HUES64 (cell line): ENCODE measurements at regions not wholly inside any gene's neighbourhood (a gene's known extent, or its start where the extent isn't known, plus 50 kb on each side); places are given as distances from the start of the nearest gene placed in this dataset.
"Not testable (repeated sequence)": the region's sequence is repeated elsewhere in the genome, so short reads cannot be mapped to it uniquely, and the experiment has no call there.

Experiments
- H3K27ac ChIP-seq: 2 replicates; pipeline ENCODE4 v1.7.0; 2013; ENCODE audit warnings: low read depth, low read length, inconsistent platforms
- H3K27me3 ChIP-seq: 2 replicates; pipeline ENCODE4 v1.6.1; 2013; ENCODE audit warnings: mild to moderate bottlenecking, low read length; ENCODE audit not compliant: insufficient read depth
- H3K36me3 ChIP-seq: 2 replicates; pipeline ENCODE4 v1.6.1; 2013; ENCODE audit warnings: mild to moderate bottlenecking, low read length; ENCODE audit not compliant: insufficient read depth
- H3K4me1 ChIP-seq: 2 replicates; pipeline ENCODE4 v1.6.1; 2013; ENCODE audit warnings: mild to moderate bottlenecking, low read length, moderate library complexity; ENCODE audit not compliant: insufficient read depth
- H3K4me3 ChIP-seq: 2 replicates; pipeline ENCODE4 v1.5.1; 2013; ENCODE audit warnings: mild to moderate bottlenecking, low read length, moderate library complexity
- H3K9ac ChIP-seq: 2 replicates; pipeline ENCODE4 v1.6.1; 2013; ENCODE audit warnings: mild to moderate bottlenecking, low read depth, low read length
- H3K9me3 ChIP-seq: 2 replicates; pipeline ENCODE4 v1.6.1; 2013; ENCODE audit warnings: low read depth, low read length; ENCODE audit not compliant: insufficient read depth
- WGBS: fragments of 150-250, 120-280 bp; methylation state at CpG from one replicate; pipeline ENCODE4 v1.1.7; 2013; ENCODE audit warnings: missing lambda C conversion rate; 5-methylcytosine and 5-hydroxymethylcytosine counted together

DNA sequence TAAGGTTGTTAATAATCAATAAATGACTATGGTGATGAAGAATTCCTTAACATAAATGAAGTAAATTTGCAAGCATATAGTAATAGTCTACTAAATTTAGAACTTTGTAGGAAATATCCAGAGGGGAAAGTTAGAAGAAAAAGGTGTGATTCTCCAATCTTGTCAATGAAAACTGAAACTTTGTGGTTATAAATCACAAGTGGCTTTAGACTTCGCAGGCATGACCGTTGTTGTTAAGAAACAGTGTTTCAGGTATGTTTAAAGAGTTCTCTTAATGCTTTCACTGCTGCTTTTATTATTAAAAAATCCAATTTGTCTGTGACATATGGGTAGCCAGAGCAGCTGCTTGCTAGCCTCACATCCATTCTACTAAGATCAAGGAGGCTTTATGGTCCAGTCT, 475.6 kb upstream of the ADGRB3 start:
- H3K9me3 ChIP-seq: peaks cover 20% of the 10 kb centered on the region
- no peaks in the 10 kb centered on the region for H3K4me1 ChIP-seq
- no peak overlapping the region for H3K4me3 ChIP-seq
- no peak overlapping the region for H3K9ac ChIP-seq
- 87% methylated on average over 2 of the region's 2 CpGs for whole genome bisulfite sequencing
- no peak overlapping the region for H3K27ac ChIP-seq
- H3K27me3 ChIP-seq: no peaks in the 10 kb centered on the region
- H3K36me3 ChIP-seq: no peaks in the 10 kb centered on the region

GRCh38 chr6:68158256-68158655, 476.8 kb upstream of the ADGRB3 start:
- Histone ChIP-seq H3K4me3 (no peak overlapping the region), H3K27me3 (no peaks in the 10 kb centered on the region), H3K9ac (no peak overlapping the region), H3K36me3 (no peaks in the 10 kb centered on the region), H3K27ac (no peak overlapping the region), H3K4me1 (no peaks in the 10 kb centered on the region), H3K9me3 (peaks cover 20% of the 10 kb centered on the region)
- WGBS: no CpG with 5 or more reads among the region's 1 CpG

DNA sequence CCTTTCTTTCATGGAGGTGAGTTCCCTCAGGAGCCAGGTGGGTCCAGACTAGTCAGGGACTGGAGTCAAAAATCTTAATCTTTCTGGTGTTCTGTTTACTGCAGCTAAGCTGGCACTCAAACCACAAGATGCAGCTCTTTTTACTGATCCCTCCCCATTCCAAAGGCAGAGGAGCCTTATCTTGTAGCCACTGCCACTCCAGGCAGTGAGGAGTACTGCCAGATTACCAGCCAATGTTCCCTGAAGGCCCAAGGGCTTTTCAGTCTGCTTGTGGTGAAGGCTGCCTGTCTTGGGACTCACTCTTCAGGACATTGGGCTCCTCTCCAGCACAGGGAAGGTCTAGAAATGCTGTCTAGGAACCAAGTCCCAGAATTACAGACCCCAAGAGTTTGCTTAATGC, 490.4 kb upstream of the ADGRB3 start:
- H3K27ac ChIP-seq: no peak overlapping the region
- peaks cover 7% of the 10 kb centered on the region for H3K9me3 ChIP-seq
- peaks cover 5% of the 10 kb centered on the region for H3K4me1 ChIP-seq

GRCh38 chr6:68141190-68141589, 493.9 kb upstream of the ADGRB3 start:
- Histone ChIP-seq H3K4me1 (peaks cover 20% of the 10 kb centered on the region), H3K9me3 (peaks cover 7% of the 10 kb centered on the region), H3K27me3 (no peaks in the 10 kb centered on the region), H3K27ac (no peak overlapping the region), H3K36me3 (no peaks in the 10 kb centered on the region), H3K4me3 (no peak overlapping the region), H3K9ac (no peak overlapping the region)
- WGBS: 87% methylated on average over 1 of the region's 1 CpG

More for the DNA sequence above, 490.4 kb upstream of the ADGRB3 start:
- no peak overlapping the region for H3K9ac ChIP-seq
- no peaks in the 10 kb centered on the region for H3K36me3 ChIP-seq
- no peak overlapping the region for H3K4me3 ChIP-seq
- no peaks in the 10 kb centered on the region for H3K27me3 ChIP-seq

- H3K36me3 ChIP-seq: no peaks in the 10 kb centered on the region
- WGBS: 6% methylated on average over 1 of the region's 1 CpG
- H3K9me3 ChIP-seq: peaks cover 7% of the 10 kb centered on the region
- no peaks in the 10 kb centered on the region for H3K27me3 ChIP-seq
- peaks cover 20% of the 10 kb centered on the region for H3K4me1 ChIP-seq
- no peak overlapping the region for H3K9ac ChIP-seq
- H3K4me3 ChIP-seq: no peak overlapping the region
- H3K27ac ChIP-seq: peak overlapping the region; percentile 36; the same call in 1 of the 2 replicates
Observed at GRCh38 chr6:68139130-68139529, 496.0 kb upstream of the ADGRB3 start.

DNA sequence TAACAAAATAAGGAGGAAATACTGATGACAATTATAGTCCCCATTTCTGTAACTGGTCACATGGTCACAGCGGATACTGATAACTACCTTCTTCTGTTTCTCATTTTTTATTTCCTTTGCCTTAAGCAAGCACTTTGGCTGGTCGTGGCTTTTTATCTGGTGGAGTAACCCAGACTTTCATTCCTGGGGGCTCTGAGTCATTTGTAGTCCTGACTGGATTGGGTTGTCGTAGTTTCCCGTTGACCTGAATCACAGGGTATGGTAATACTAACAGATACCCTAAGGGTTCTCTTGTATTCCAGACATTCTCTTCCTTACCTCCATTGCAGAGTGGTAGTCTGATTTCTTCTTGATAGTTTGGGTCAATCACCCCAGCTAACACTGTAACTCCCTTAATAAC, 500.3 kb upstream of the ADGRB3 start:
- Histone ChIP-seq H3K36me3 (no peaks in the 10 kb centered on the region), H3K4me3 (no peak overlapping the region), H3K4me1 (peaks cover 16% of the 10 kb centered on the region), H3K9ac (no peak overlapping the region), H3K9me3 (no peaks in the 10 kb centered on the region), H3K27me3 (no peaks in the 10 kb centered on the region), H3K27ac (no peak overlapping the region)
- 99% methylated on average over 3 of the region's 4 CpGs for WGBS

GRCh38 chr6:68128211-68128610, 506.9 kb upstream of the ADGRB3 start:
- Histone ChIP-seq H3K9me3 (0 out of 2 replicates have a peak, but pooled peaks cover 6% of the 10 kb centered on the region), H3K4me3 (no peak overlapping the region), H3K27ac (no peak overlapping the region), H3K9ac (no peak overlapping the region), H3K4me1 (no peaks in the 10 kb centered on the region), H3K27me3 (no peaks in the 10 kb centered on the region), H3K36me3 (no peaks in the 10 kb centered on the region)
- no CpG with 5 or more reads among the region's 2 CpGs for WGBS

DNA sequence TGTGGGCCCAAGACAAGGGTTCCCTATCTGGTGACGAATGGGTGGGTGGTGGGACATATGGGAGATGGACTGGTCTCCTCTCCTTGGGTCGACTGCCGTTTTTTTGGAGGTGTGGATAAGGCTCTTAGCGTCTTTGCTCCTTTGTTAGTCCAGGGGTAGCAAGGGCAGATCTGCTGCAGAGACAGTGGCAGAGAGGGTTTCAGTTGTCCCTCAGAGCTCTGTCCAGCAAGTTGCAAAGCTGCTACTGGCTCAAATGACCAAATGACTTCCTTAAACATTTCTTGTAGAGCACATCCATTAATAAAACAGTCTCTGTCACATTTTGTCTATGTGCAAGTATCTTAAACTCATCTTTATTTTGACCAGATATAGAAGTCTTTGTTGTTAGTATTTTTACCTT, 508.0 kb upstream of the ADGRB3 start:
- Histone ChIP-seq H3K9ac (no peak overlapping the region), H3K27ac (no peak overlapping the region)
- 92% methylated on average over 4 of the region's 4 CpGs for WGBS

DNA sequence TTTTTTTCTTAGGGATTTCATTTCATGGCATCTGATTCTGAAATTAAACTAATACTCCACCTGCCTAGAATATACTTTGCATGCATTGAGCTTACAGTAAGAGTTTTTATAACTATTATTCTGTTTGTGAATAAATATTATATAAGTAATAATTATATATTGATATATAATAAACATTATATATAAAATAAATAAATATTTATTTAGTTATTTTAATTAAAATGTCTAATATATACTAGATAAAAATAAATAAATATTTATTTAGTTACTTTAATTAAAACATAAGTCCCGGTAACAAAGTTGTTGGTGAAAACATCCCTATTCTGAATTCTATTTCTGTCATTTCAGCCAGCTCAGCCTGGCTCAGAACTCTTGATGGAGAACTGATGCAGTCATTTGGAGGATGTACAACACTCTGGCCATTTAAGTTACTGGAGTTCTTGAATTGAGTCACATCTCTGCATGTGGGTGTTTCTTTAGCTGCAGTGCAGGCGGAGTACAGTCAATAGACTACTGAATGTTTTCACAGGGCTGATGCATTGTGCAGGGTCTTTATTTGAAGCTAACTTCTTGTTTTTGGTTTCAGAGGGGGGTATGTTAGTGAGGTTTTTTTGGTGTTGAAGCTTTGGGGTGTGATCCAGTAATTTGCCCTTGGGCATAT, 508.9 kb upstream of the ADGRB3 start:
- H3K9ac ChIP-seq: no peak overlapping the region

More for the DNA sequence above, 508.0 kb upstream of the ADGRB3 start:
- Histone ChIP-seq H3K27me3 (no peaks in the 10 kb centered on the region), H3K9me3 (peaks cover 17% of the 10 kb centered on the region; the same call in 1 of the 2 replicates), H3K36me3 (no peaks in the 10 kb centered on the region), H3K4me3 (no peak overlapping the region), H3K4me1 (no peaks in the 10 kb centered on the region)

DNA sequence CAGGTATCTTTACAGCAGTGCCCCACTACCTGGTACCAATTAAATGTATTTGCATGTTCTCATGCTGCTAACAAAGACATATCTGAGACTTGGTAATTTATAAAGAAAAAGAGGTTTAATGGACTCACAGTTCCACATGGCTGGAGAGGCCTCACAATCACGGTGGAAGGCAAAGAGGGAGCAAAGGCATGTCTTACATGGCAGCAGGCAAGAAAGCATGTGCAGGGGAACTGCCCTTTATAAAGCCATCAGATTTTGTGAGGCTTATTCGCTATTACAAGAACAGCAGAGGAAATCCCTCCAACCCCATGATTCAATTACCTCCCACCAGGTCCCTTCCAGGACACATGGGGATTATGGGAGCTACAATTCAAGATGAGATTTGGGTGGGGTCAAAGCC, 512.1 kb upstream of the ADGRB3 start:
- H3K9ac ChIP-seq, H3K27me3 ChIP-seq, H3K4me3 ChIP-seq, H3K36me3 ChIP-seq, H3K4me1 ChIP-seq, H3K27ac ChIP-seq: not testable (repeated sequence)
- WGBS: 91% methylated on average over 2 of the region's 2 CpGs
- peaks cover 29% of the 10 kb centered on the region for H3K9me3 ChIP-seq

More for the DNA sequence above, 508.9 kb upstream of the ADGRB3 start:
- Histone ChIP-seq H3K27ac (no peak overlapping the region), H3K27me3 (no peaks in the 10 kb centered on the region), H3K4me1 (no peaks in the 10 kb centered on the region), H3K9me3 (peaks cover 24% of the 10 kb centered on the region), H3K4me3 (no peak overlapping the region), H3K36me3 (no peaks in the 10 kb centered on the region)
- 93% methylated on average over 2 of the region's 2 CpGs for WGBS

DNA sequence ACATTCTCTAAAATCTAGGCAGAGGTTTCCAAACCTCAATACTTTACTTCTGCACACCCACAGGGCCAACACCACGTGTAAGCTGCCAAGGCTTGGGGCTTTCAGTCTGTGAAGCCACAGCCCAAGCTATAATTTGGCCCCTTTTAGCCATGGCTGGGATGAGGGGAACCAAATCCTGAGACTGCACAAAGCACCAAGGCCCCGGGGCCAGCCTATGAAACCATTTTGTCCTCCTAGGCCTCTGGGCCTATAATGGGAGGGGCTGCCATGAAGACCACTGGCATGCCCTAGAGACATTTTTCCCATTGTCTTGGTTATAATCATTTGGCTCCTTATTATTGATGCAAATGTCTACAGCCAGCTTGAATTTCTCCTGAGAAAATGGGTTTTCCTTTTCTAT, 513.0 kb upstream of the ADGRB3 start:
- 85% methylated on average over 2 of the region's 2 CpGs for WGBS
- no peak overlapping the region for H3K4me3 ChIP-seq
- no peaks in the 10 kb centered on the region for H3K4me1 ChIP-seq
- H3K36me3 ChIP-seq: no peaks in the 10 kb centered on the region
- no peak overlapping the region for H3K27ac ChIP-seq
- no peak overlapping the region for H3K9ac ChIP-seq
- H3K9me3 ChIP-seq: peaks cover 29% of the 10 kb centered on the region
- no peaks in the 10 kb centered on the region for H3K27me3 ChIP-seq

DNA sequence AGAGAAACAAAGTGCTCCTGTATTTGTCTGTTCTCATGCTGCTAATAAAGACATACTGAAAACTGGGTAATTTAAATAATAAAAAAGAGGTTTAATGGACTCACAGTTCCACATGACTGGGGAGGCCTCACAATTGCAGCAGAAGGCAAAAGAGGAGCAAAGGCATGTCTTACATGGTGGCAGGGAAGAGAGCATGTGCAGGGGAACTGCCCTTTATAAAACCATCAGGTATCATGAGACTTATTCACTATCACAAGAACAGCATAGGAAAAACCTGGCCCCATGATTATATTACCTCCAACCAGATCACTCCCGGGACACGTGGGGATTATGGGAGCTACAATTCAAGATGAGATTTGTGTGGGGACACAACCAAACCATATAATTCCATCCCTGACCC, 514.1 kb upstream of the ADGRB3 start:
- WGBS: 95% methylated on average over 2 of the region's 2 CpGs
- not testable (repeated sequence) for H3K9ac ChIP-seq, H3K4me1 ChIP-seq, H3K27ac ChIP-seq, H3K36me3 ChIP-seq, H3K27me3 ChIP-seq, H3K4me3 ChIP-seq
- peaks cover 29% of the 10 kb centered on the region for H3K9me3 ChIP-seq
